C4-2B (cell line): ENCODE measurements at regions not wholly inside any gene's neighbourhood (a gene's known extent, or its start where the extent isn't known, plus 50 kb on each side); places are given as distances from the start of the nearest gene placed in this dataset.

Source experiments
- H3K27ac ChIP-seq: fragments of 450-650 bp; 2 replicates; pipeline ENCODE4 v1.5.1; 2017
- ZFX ChIP-seq: fragments of 450-650 bp; IDR thresholded peaks from 2 replicates; pipeline ENCODE4 v1.6.1; 2017
- TF ChIP-seq, protein P1 (sequence below): fragments of 450-650 bp; conservative IDR thresholded peaks from 2 replicates; pipeline ENCODE4 v1.5.1; 2017; ENCODE audit warnings: mild to moderate bottlenecking

DNA sequence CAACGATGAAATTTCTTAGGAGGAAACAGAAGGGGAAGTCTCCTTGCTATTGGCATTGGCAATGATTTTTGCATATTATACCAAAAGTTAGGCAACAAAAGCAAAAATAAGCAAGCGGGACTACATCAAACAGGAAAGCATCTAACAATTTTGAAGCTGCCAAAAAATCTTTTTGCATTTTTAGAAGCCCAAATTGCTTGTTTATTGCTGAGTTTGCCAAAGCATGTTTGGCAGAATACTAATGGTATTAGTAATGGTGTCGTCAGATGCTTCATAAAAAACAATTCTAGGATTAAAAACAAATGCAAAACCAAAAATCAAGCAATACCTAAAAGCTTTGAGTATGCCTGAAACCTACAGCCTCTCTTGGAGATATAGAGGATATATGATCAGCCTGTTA is 80.0 kb downstream of the GALR1 start:
- H3K27ac ChIP-seq: no peak overlapping the region
- TF ChIP-seq, protein P1, sequence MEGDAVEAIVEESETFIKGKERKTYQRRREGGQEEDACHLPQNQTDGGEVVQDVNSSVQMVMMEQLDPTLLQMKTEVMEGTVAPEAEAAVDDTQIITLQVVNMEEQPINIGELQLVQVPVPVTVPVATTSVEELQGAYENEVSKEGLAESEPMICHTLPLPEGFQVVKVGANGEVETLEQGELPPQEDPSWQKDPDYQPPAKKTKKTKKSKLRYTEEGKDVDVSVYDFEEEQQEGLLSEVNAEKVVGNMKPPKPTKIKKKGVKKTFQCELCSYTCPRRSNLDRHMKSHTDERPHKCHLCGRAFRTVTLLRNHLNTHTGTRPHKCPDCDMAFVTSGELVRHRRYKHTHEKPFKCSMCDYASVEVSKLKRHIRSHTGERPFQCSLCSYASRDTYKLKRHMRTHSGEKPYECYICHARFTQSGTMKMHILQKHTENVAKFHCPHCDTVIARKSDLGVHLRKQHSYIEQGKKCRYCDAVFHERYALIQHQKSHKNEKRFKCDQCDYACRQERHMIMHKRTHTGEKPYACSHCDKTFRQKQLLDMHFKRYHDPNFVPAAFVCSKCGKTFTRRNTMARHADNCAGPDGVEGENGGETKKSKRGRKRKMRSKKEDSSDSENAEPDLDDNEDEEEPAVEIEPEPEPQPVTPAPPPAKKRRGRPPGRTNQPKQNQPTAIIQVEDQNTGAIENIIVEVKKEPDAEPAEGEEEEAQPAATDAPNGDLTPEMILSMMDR: no peak
- no peak for TF ChIP-seq ZFX

DNA sequence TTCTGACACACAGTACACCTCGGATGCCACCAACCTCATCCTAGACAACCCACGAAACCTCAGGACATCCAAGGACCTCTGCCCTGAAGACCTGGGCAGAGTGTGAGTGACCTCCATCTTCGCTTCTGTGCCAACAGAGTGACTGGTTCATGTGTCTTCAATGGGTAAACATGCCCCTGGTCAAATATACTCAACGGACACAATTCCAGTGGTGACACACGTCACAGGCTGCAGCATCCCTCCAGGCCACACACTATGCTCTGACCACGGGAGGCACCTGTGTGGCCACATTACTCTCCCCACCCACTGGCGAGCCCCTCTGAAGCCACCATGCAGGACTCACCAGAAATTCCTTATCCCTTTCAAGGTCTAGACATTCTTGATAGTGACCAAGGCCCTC is 85.2 kb downstream of the GALR1 start:
- no peak for TF ChIP-seq ZFX
- TF ChIP-seq, protein P1: no peak
- no peak overlapping the region for H3K27ac ChIP-seq

GRCh38 chr18:77337604-77338003 is 88.0 kb downstream of the GALR1 start:
- TF ChIP-seq ZFX: no peak
- H3K27ac ChIP-seq: no peak overlapping the region

DNA sequence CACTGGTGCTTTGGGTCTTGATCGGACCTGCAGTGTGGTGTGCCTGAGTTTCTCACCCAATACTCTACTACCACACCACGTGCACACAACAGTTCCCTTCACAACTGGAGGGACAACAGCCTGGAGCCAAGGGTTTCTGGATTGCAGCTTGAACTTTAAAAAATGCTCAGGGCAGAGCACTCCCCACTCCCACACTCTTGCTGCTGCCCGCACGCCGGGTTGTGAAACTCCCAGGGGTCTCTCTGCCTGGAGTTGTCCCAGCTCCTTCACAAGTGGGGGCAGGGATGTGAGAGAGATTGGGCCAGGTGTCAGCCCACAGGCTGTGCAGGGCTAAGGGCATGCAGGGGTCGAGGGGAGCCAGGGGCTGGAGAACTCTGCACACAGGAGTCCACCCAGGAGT is 89.4 kb downstream of the GALR1 start:
- TF ChIP-seq ZFX: no peak
- TF ChIP-seq, protein P1: no peak
- no peak overlapping the region for H3K27ac ChIP-seq

DNA sequence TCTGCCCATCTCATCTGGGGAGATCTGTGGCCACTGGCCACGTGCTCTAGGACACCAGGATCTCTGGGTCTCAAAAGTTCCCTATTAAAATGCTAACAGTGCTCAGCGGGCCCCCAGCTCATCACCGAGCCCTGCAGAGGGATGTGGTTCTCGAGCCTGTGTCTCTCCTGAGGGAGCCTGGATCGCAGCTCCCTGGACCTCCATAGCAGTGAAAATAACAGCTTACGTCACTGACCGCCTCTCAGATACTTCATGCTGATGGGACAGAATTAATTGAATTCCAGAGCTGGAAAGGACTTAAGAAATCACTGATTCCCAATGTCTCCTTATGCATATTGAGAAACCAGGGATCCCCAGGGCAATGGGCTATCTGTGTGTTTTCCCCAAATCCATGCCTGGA is 90.0 kb downstream of the GALR1 start:
- TF ChIP-seq ZFX: no peak
- TF ChIP-seq, protein P1: no peak
- H3K27ac ChIP-seq: no peak overlapping the region

DNA sequence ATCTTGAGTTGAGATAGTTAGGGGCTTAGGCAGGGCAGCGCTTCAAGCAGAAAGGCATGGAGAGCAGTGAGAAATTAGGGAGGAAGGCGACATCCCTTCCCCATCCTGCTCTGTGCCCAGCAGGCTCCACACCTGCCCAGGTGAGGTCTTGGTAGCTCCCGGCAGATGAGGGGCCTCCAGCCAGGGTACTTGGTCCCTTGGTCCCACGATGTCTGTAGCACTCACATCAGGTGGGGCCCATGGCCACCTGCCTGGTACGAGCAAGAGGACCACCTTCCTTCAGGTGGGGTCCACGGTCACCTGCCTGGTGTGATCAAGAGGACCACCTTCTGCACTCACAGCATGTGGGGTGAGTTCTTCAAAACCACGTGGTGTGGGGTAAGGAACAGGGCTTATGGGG is 91.2 kb downstream of the GALR1 start:
- H3K27ac ChIP-seq: no peak overlapping the region
- TF ChIP-seq, protein P1: no peak
- TF ChIP-seq ZFX: no peak

DNA sequence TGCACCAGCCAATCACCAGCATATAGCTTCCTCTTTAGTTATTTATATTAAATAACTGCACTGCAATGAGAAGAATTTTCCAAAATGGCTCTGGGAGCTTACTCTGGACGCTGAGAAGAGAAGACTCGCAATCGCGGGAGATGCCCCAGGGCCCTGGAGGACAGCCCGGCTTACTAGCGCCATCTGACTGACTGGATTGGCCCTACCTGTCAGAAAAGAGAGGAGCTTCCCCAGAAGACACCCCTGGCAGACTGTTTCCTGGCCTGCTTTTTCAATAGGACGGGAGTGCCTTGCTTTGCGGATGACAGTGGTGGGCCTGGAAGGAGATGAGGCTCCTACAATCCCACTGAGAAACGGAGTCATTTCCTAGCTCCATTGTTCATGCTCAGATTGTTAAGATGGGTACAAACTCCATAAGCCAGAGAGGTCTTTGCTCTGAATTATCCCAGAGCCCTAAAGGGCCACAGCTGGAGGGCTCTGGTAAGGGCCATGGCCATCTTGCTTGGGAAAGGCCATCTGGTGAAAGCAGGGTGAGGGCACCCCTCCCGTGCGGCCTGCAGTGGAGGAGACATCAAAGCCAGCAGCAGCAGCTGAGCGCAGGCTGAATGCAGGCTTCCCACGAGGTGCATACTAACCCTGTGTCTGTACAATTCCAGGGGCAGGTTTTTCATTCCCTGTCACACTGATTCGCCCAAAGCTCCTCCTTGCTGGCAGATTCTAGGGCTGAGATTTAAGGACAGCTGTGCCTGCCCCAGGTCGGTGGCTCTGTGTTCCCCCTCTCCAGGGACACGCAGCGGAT is 92.1 kb downstream of the GALR1 start:
- TF ChIP-seq ZFX: no peak
- TF ChIP-seq, protein P1: no peak
- no peak overlapping the region for H3K27ac ChIP-seq

DNA sequence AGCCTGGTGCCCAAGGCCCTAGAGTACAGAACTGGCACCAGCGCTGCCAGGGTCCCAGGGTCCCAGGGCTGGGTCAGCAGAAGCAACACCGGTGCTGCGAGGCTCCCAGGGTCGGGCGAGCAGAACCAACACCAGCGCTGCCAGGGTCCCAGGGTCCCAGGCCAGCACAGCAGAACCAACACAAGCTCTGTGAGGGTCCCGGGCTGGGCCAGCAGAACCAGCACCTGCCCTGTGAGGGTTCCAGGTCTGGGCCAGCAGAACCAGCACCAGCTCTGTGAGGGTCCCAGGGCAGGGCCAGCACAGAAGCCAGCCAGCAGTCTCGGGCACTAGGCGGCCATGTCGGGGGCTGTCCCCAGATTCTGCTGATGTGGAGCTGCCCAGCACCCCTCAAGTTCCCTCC is 93.1 kb downstream of the GALR1 start:
- TF ChIP-seq, protein P1: no peak
- no peak for TF ChIP-seq ZFX
- no peak overlapping the region for H3K27ac ChIP-seq
